SH-SY5Y (cell line): ENCODE measurements at regions not wholly inside any gene's neighbourhood (a gene's known extent, or its start where the extent isn't known, plus 50 kb on each side); places are given as distances from the start of the nearest gene placed in this dataset.

Experiments
- GATA2 ChIP-seq: IDR thresholded peaks from 2 replicates; pipeline ENCODE4 v1.6.1; 2011; ENCODE audit warnings: mild to moderate bottlenecking, low read depth, low read length
- GATA3 ChIP-seq: IDR thresholded peaks from 2 replicates; pipeline ENCODE4 v1.6.1; 2011; ENCODE audit warnings: low read depth, mild to moderate bottlenecking, low read length, moderate library complexity

DNA sequence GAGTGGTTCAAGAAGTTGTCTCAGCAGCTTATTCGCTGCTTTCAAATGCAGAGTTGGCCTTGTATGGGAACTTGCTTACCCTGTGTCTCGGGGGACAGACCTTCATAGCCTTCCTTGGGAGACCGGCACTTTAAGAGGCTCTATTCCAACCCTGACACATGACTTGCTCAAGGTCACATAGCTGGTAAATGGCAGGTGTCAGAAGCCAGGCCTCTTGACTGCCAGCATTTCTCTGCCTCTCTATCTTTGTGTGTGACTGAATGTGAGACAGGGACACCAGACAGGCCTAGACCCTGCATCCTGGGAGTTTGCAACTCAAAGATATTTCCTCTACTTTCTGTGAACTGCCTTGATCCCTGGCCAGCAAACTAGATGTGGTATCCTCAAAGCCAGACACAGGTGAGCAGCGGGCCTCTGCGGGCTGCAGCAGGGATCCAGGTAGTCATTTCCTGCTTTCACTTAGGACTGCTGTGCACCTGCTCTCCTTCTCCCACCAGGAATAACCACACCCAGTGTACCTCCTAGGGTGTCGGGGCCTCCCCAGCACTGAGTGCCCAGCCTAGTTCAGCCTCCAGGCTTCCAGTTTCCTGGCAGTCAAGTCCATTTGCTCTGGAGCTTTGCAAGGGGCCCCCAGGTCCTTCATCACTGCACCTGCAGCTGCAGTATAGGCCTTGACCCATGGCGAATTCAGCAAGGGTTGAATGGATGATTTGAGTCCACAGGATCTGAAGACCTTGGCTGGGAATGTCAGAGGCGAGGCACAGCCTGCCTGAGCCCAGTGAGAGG is 116.6 kb upstream of the TNRC6C start:
- TF ChIP-seq GATA2, result no peak
- no peak for TF ChIP-seq GATA3
